ENCODE measurements at regions not wholly inside any gene's neighbourhood (a gene's known extent, or its start where the extent isn't known, plus 50 kb on each side); places are given as distances from the start of the nearest gene placed in this dataset.

GRCh38 chr6:81309811-81310210 lies 442.7 kb downstream of the TENT5A start:
- Histone ChIP-seq H3K27me3 (ENCODE audit: control insufficient read depth in 2 of 2, insufficient read depth in 2 of 2, low read length in 2 of 2) (no peaks in the 10 kb centered on the region), H3K9me3 (replicated peaks in 1 of 2; ENCODE audit: control insufficient read depth in 1 of 2, insufficient read depth in 1 of 2, low read length in 2 of 2) (peaks cover 6 to 8% of the 10 kb centered on the region in 2 donors), H3K9ac (ENCODE audit: insufficient read depth, low read length, poor library complexity, severe bottlenecking) (no peak overlapping the region), H4K20me1 (ENCODE audit: insufficient read depth, low read length) (no peaks in the 10 kb centered on the region), H3K36me3 (replicated peaks in 1 of 2; ENCODE audit: control insufficient read depth in 1 of 2, insufficient read depth in 2 of 2, low read length in 2 of 2) (no peaks in the 10 kb centered on the region), H3K4me1 (ENCODE audit: control insufficient read depth in 1 of 2, insufficient read depth in 2 of 2, low read length in 2 of 2) (no peaks in the 10 kb centered on the region), H3K27ac (ENCODE audit: low read depth in 1 of 2, low read length in 2 of 2) (no peak overlapping the region), H3K79me2 (ENCODE audit: insufficient read depth, low read length) (no peaks in the 10 kb centered on the region), H3K4me3 (replicated peaks in 1 of 3; ENCODE audit: low read depth in 2 of 3, low read length in 3 of 3) (no peak overlapping the region), H2AFZ (ENCODE audit: insufficient read depth, low read depth, low read length, poor library complexity, severe bottlenecking) (no peak overlapping the region), H3K4me2 (replicated peaks; ENCODE audit: extremely low read depth, low read length, poor library complexity, severe bottlenecking) (no peak overlapping the region)
- no peak overlapping the region for H3K4me3 Mint-ChIP-seq
- no peak for TF ChIP-seq CTCF (IDR thresholded peaks at IDR 0.05)
- DNase-seq, result no peak
- H3K27ac Mint-ChIP-seq, result no peak overlapping the region
- no peaks in the 10 kb centered on the region for H3K27me3 Mint-ChIP-seq (ENCODE audit: low read depth in 3 of 3)
- H3K36me3 Mint-ChIP-seq, result no peaks in the 10 kb centered on the region
- intact Hi-C loops (cut with micrococcal nuclease), result no loop called here
- H3K4me1 Mint-ChIP-seq, result no peaks in the 10 kb centered on the region
- peaks cover 2 to 8% (median 5%) of the 10 kb centered on the region in 7 donors for H3K9me3 Mint-ChIP-seq
- WGBS (ENCODE audit: insufficient coverage), result no CpG with 5 or more reads among the region's 2 CpGs

- WGBS (ENCODE audit: insufficient coverage), result 83% methylated on average over 3 of the region's 6 CpGs
- no peak for DNase-seq
- no peaks in the 10 kb centered on the region for H3K27me3 Mint-ChIP-seq (ENCODE audit: low read depth in 3 of 3)
- Histone ChIP-seq H3K9me3 (replicated peaks in 1 of 2; ENCODE audit: control insufficient read depth in 1 of 2, insufficient read depth in 1 of 2, low read length in 2 of 2) (peaks cover 4 to 6% of the 10 kb centered on the region in 2 donors), H3K4me3 (replicated peaks in 1 of 3; ENCODE audit: low read depth in 2 of 3, low read length in 3 of 3) (no peak overlapping the region), H3K79me2 (ENCODE audit: insufficient read depth, low read length) (no peaks in the 10 kb centered on the region), H3K9ac (ENCODE audit: insufficient read depth, low read length, poor library complexity, severe bottlenecking) (no peak overlapping the region), H3K27me3 (ENCODE audit: control insufficient read depth in 2 of 2, insufficient read depth in 2 of 2, low read length in 2 of 2) (no peaks in the 10 kb centered on the region), H3K36me3 (replicated peaks in 1 of 2; ENCODE audit: control insufficient read depth in 1 of 2, insufficient read depth in 2 of 2, low read length in 2 of 2) (no peaks in the 10 kb centered on the region), H4K20me1 (ENCODE audit: insufficient read depth, low read length) (no peaks in the 10 kb centered on the region), H3K27ac (ENCODE audit: low read depth in 1 of 2, low read length in 2 of 2) (no peak overlapping the region), H3K4me2 (replicated peaks; ENCODE audit: extremely low read depth, low read length, poor library complexity, severe bottlenecking) (no peak overlapping the region), H2AFZ (ENCODE audit: insufficient read depth, low read depth, low read length, poor library complexity, severe bottlenecking) (no peak overlapping the region), H3K4me1 (ENCODE audit: control insufficient read depth in 1 of 2, insufficient read depth in 2 of 2, low read length in 2 of 2) (no peaks in the 10 kb centered on the region)
- intact Hi-C loops (cut with micrococcal nuclease), result no loop called here
- H3K4me3 Mint-ChIP-seq, result no peak overlapping the region
- H3K27ac Mint-ChIP-seq, result no peak overlapping the region
- H3K9me3 Mint-ChIP-seq, result peaks cover under 1 to 8% (median 3%) of the 10 kb centered on the region in 7 donors
- H3K36me3 Mint-ChIP-seq, result no peaks in the 10 kb centered on the region
- TF ChIP-seq CTCF (IDR thresholded peaks at IDR 0.05), result no peak
- no peaks in the 10 kb centered on the region for H3K4me1 Mint-ChIP-seq
Measured at GRCh38 chr6:81308577-81309279, 443.8 kb downstream of the TENT5A start.

All from CD14-positive monocyte (primary cell).